K562 (cell line): ENCODE measurements at regions not wholly inside any gene's neighbourhood (a gene's known extent, or its start where the extent isn't known, plus 50 kb on each side); places are given as distances from the start of the nearest gene placed in this dataset.

Experiments used
- ATAC-seq: fragments of 200-7000 bp; cut with Tn5 transposase; 3 replicates; pipeline ENCODE4 v1.9.1; 2020; ENCODE audit warnings: moderate library complexity
- BruUV-seq: library from RNA; stranded (reverse); fragments of 400-500 nt; replicated peaks from 2 replicates; lab custom pipeline; 2021; lab: Mats Ljungman, UMichigan
- CTCF ChIA-PET: fragments of 300-600 bp; formaldehyde crosslinking; extraction: SDS; loops from one replicate; lab custom pipeline; 2021; ENCODE audit warnings: low intra/inter-chr PET ratio; lab: Yijun Ruan, JAX
- POLR2A ChIA-PET: fragments of 300-600, 350-650 bp; sonication (Branson Sonifier 250); formaldehyde crosslinking; extraction: SDS; loops from one replicate; lab custom pipeline; 2021; ENCODE audit warnings: antibody characterized with exemption, inconsistent platforms; lab: Yijun Ruan, JAX
- DNase-seq, 4 experiments: peaks; one replicate each; pipeline versions ENCODE4 v3.0.0 to v3.0.0-alpha.2; 2011 to 2018; ENCODE audit warnings: low spot score in 3 of 4, mixed read lengths in 3 of 4; ENCODE audit errors: extremely low read depth in 1 of 4
- FAIRE-seq: peaks from 2 replicates; lab custom pipeline; 2011; peaks lifted over from hg19 to GRCh38; lab: Jason Lieb, UNC
- H2AFZ ChIP-seq: 2 replicates; pipeline ENCODE4 v1.6.0; 2011; ENCODE audit warnings: low read depth, low read length, control low read depth, inconsistent platforms
- H3K27ac ChIP-seq: fragments of 200-600 bp; 3 replicates; pipeline ENCODE4 v1.8.0; 2011; ENCODE audit warnings: low read depth, mild to moderate bottlenecking, control low read depth, inconsistent platforms, low read length, moderate library complexity, mixed read lengths; ENCODE audit errors: extremely low read depth
- H3K27me3 ChIP-seq, 2 experiments: fragments of 300-600 bp in 1 of 2; 2 replicates in 1 of 2; 3 replicates in 1 of 2; pipeline versions ENCODE4 v1.6.0 to v1.8.0; 2011; ENCODE audit warnings: inconsistent platforms in 2 of 2, low read length in 2 of 2, mild to moderate bottlenecking in 1 of 2, mixed read lengths in 1 of 2, moderate library complexity in 1 of 2; ENCODE audit not compliant: control insufficient read depth in 2 of 2, insufficient read depth in 2 of 2
- H3K36me3 ChIP-seq: fragments of 300-600 bp; 3 replicates; pipeline ENCODE4 v1.8.0; 2011; ENCODE audit warnings: mild to moderate bottlenecking, low read length, inconsistent platforms; ENCODE audit not compliant: control insufficient read depth, insufficient read depth
- H3K4me1 ChIP-seq, 2 experiments: fragments of 200-600 bp in 1 of 2; replicated peaks in 1 of 2; 2 replicates in 1 of 2; 3 replicates in 1 of 2; pipeline versions ENCODE4 v1.5.1 to v1.8.0; 2011; ENCODE audit warnings: inconsistent platforms in 2 of 2, low read length in 2 of 2, mild to moderate bottlenecking in 1 of 2, mixed read lengths in 1 of 2, moderate library complexity in 1 of 2; ENCODE audit not compliant: control insufficient read depth in 2 of 2, insufficient read depth in 2 of 2
- H3K4me2 ChIP-seq: 2 replicates; pipeline ENCODE4 v1.6.1; 2011; ENCODE audit warnings: low read length, control low read depth, inconsistent platforms, mixed read lengths; ENCODE audit not compliant: insufficient read depth
- H3K4me3 ChIP-seq: fragments of 200-600 bp; sonication (generic), shearing (Covaris generic); 2 replicates; pipeline ENCODE4 v1.5.1; 2016; ENCODE audit warnings: control low read depth, inconsistent platforms
- H3K79me2 ChIP-seq: fragments of 200-600 bp; 3 replicates; pipeline ENCODE4 v1.8.0; 2011; ENCODE audit warnings: low read length, inconsistent platforms; ENCODE audit not compliant: control insufficient read depth, insufficient read depth
- H3K9ac ChIP-seq, 2 experiments: 2 replicates each; pipeline versions ENCODE4 v1.6.0 to v1.6.1; 2011; ENCODE audit warnings: low read depth in 2 of 2, low read length in 2 of 2, control low read depth in 1 of 2, inconsistent platforms in 1 of 2, mild to moderate bottlenecking in 1 of 2, mixed read lengths in 1 of 2; ENCODE audit not compliant: insufficient read depth in 1 of 2
- H3K9me1 ChIP-seq: one replicate; pipeline ENCODE4 v1.6.0; 2011; ENCODE audit warnings: inconsistent platforms, mild to moderate bottlenecking, low read length, moderate library complexity; ENCODE audit not compliant: control insufficient read depth, insufficient read depth
- H3K9me3 ChIP-seq: replicated peaks from 2 replicates; pipeline ENCODE4 v1.5.1; 2011; ENCODE audit warnings: low read depth, low read length, inconsistent platforms; ENCODE audit not compliant: control insufficient read depth, insufficient read depth
- H4K20me1 ChIP-seq: replicated peaks from 2 replicates; pipeline ENCODE4 v1.6.1; 2011; ENCODE audit warnings: low read length, inconsistent platforms, mixed read lengths; ENCODE audit not compliant: control insufficient read depth, insufficient read depth
- CEBPB ChIP-seq: fragments of 450-650 bp; IDR thresholded peaks from 2 replicates; pipeline ENCODE4 v1.6.1; 2016; ENCODE audit warnings: missing genetic modification characterization, missing compliant biosample characterization
- FOXK1 ChIP-seq: sonication (generic); formaldehyde crosslinking; IDR thresholded peaks from 2 replicates; pipeline ENCODE4 v1.8.0; 2022; ENCODE audit warnings: missing genetic modification reagents, mild to moderate bottlenecking, borderline replicate concordance
- KDM5B ChIP-seq: fragments of 200-600 bp; sonication (generic); IDR thresholded peaks from 2 replicates; pipeline ENCODE4 v1.6.1; 2012; ENCODE audit warnings: low read depth, mild to moderate bottlenecking, moderate library complexity, low read length, control low read depth, inconsistent platforms; ENCODE audit not compliant: insufficient replicate concordance
- KLF13 ChIP-seq: fragments of 450-650 bp; IDR thresholded peaks from 2 replicates; pipeline ENCODE4 v1.6.1; 2016; ENCODE audit warnings: missing genetic modification characterization, low read depth, mild to moderate bottlenecking, missing compliant biosample characterization, moderate library complexity, borderline replicate concordance
- RBM39 ChIP-seq: fragments of 200-400 bp; formaldehyde crosslinking; optimal IDR thresholded peaks from 2 replicates; pipeline ENCODE3; 2018; ENCODE audit warnings: low read depth, low read length
- TCFL5 ChIP-seq: fragments of 250-450 bp; sonication (Bioruptor Pico); conservative IDR thresholded peaks from 2 replicates; pipeline ENCODE4 v1.6.1; 2021; ENCODE audit warnings: mild to moderate bottlenecking, moderate library complexity, matching md5 sums
- ZNF586 ChIP-seq: fragments of 450-650 bp; formaldehyde crosslinking; conservative IDR thresholded peaks from 2 replicates; pipeline ENCODE4 v1.4.0; 2020; ENCODE audit warnings: mild to moderate bottlenecking, moderate library complexity
- WGBS: fragments of 100-300 bp; shearing (Covaris generic); methylation state at CpG from one replicate; pipeline ENCODE4 v1.1.6; 2016; ENCODE audit warnings: low coverage, mixed read lengths; ENCODE audit not compliant: insufficient coverage; ENCODE audit errors: missing lambda C conversion rate; 5-methylcytosine and 5-hydroxymethylcytosine counted together
- in situ Hi-C: fragments of 300-500 bp; cut with MboI; formaldehyde crosslinking; loops from 4 replicates; pipeline ENCODE4 v1.15.0; 2018; ENCODE audit warnings: inconsistent platforms, mixed read lengths
- intact Hi-C: fragments of 100-400 bp; cut with micrococcal nuclease; formaldehyde crosslinking; loops from 2 replicates; pipeline ENCODE4 v1.14.2; 2022
- TF ChIP-seq, protein P1 (sequence below), 2 experiments: fragments of 450-650 bp in 1 of 2; IDR thresholded peaks; 2 replicates each; pipeline ENCODE4 v1.6.1; 2011 to 2017; ENCODE audit warnings: low read depth in 2 of 2, antibody characterized with exemption in 1 of 2, borderline replicate concordance in 1 of 2, low read length in 1 of 2, mild to moderate bottlenecking in 1 of 2, mixed read lengths in 1 of 2; ENCODE audit not compliant: control insufficient read depth in 1 of 2
- TF ChIP-seq, protein P2 (sequence below): fragments of 250-450 bp; sonication (Bioruptor Pico); IDR thresholded peaks from 2 replicates; pipeline ENCODE4 v1.5.1; 2021; ENCODE audit warnings: mild to moderate bottlenecking

DNA sequence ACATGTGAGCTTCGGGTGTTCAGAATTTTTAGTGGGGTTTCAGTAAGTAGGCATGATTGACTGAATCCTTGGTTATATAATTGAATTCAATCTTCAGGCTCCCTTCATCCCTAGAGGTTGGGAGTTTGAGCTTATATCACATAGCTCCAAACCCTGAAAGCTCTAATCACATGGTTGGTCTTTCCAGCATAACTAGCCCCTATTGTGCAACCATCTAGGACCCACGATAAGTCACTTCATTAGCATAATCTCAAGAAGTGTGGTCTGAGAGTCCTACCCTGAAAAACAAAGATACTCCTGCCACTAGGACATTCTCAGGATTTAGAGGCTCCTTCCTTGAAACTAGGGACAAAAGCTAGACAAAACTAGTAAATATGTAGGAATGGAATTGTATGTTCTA is 348.9 kb upstream of the CBLB start:
- Histone ChIP-seq H3K27ac (no peak overlapping the region), H3K9ac (no peak overlapping the region), H3K27me3 (no peaks in the 10 kb centered on the region), H4K20me1 (no peaks in the 10 kb centered on the region), H2AFZ (0 out of 2 replicates have a peak overlapping the region, but pooled peaks have one; percentile 19), H3K4me3 (no peak overlapping the region), H3K79me2 (no peaks in the 10 kb centered on the region), H3K4me1 (peaks cover 0 to 4% of the 10 kb centered on the region in 2 experiments; a peak in 2 of 5 replicates), H3K9me1 (no peaks in the 10 kb centered on the region), H3K9me3 (no peaks in the 10 kb centered on the region), H3K36me3 (no peaks in the 10 kb centered on the region), H3K4me2 (no peak overlapping the region)
- in situ Hi-C loops, result no loop called here
- WGBS, result 36% methylated on average over 1 of the region's 2 CpGs
- FAIRE-seq, result no peak
- ATAC-seq, result no peak
- TF ChIP-seq ZNF586 (CRISPR knock-in tag) (no peak), CEBPB (tag) (peak; percentile 54)
- POLR2A ChIA-PET, result interaction anchor here (0.7 kb wide), 1 partner anchor 63 kb away, joined by 3 read pairs; no protein-coding TSS in a partner anchor
- CTCF ChIA-PET, result no interaction called here
- no peak for DNase-seq
- intact Hi-C loops, result no loop called here
- BruUV-seq, result no TSS peak

DNA sequence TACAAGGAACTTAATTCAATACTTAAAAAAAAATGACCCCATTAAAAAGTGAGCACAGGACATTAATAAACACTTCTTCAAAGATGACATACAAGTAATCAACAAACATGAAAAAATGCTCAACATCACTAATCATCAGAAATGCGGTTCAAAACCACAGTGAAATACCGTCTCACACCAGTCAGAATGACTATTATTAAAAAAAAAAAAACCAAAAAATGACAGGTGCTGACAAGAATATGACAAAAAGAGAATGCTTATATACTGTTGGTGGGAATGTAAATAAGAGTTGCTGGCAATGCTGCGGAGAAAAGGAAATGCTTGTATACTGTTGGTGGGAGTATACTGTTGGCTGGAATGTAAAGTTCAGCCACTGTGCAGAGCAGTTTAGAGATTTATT is 358.3 kb upstream of the CBLB start:
- H3K79me2 ChIP-seq, result no peaks in the 10 kb centered on the region
- ChIA-PET POLR2A (no interaction called here), CTCF (no interaction called here)
- FAIRE-seq (no peak), DNase-seq (no peak), ATAC-seq (no peak)
- BruUV-seq, result no TSS peak
- H3K4me2 ChIP-seq, result no peak overlapping the region
- H3K9me1 ChIP-seq, result no peaks in the 10 kb centered on the region
- H2AFZ ChIP-seq, result no peak overlapping the region
- 20% methylated on average over 1 of the region's 3 CpGs for WGBS
- no peaks in the 10 kb centered on the region for H3K36me3 ChIP-seq
- no peak overlapping the region for H3K4me3 ChIP-seq
- no peaks in the 10 kb centered on the region for H3K9me3 ChIP-seq
- H3K27me3 ChIP-seq, result no peaks in the 10 kb centered on the region
- no peaks in the 10 kb centered on the region for H3K4me1 ChIP-seq
- intact Hi-C loops (no loop called here), in situ Hi-C loops (no loop called here)
- no peak overlapping the region for H3K27ac ChIP-seq
- H3K9ac ChIP-seq, result no peak overlapping the region
- H4K20me1 ChIP-seq, result no peaks in the 10 kb centered on the region
- TF ChIP-seq, protein P1, sequence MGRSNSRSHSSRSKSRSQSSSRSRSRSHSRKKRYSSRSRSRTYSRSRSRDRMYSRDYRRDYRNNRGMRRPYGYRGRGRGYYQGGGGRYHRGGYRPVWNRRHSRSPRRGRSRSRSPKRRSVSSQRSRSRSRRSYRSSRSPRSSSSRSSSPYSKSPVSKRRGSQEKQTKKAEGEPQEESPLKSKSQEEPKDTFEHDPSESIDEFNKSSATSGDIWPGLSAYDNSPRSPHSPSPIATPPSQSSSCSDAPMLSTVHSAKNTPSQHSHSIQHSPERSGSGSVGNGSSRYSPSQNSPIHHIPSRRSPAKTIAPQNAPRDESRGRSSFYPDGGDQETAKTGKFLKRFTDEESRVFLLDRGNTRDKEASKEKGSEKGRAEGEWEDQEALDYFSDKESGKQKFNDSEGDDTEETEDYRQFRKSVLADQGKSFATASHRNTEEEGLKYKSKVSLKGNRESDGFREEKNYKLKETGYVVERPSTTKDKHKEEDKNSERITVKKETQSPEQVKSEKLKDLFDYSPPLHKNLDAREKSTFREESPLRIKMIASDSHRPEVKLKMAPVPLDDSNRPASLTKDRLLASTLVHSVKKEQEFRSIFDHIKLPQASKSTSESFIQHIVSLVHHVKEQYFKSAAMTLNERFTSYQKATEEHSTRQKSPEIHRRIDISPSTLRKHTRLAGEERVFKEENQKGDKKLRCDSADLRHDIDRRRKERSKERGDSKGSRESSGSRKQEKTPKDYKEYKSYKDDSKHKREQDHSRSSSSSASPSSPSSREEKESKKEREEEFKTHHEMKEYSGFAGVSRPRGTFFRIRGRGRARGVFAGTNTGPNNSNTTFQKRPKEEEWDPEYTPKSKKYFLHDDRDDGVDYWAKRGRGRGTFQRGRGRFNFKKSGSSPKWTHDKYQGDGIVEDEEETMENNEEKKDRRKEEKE (IDR thresholded peaks at IDR 0.05; ENCODE audit: borderline replicate concordance in 1 of 2, control insufficient read depth in 1 of 2, low read depth in 2 of 2, low read length in 1 of 2), result no peak
- no peak for TF ChIP-seq TCFL5 (CRISPR knock-in tag)
- TF ChIP-seq KLF13, result no peak
- TF ChIP-seq RBM39, result no peak
- TF ChIP-seq, protein P2, sequence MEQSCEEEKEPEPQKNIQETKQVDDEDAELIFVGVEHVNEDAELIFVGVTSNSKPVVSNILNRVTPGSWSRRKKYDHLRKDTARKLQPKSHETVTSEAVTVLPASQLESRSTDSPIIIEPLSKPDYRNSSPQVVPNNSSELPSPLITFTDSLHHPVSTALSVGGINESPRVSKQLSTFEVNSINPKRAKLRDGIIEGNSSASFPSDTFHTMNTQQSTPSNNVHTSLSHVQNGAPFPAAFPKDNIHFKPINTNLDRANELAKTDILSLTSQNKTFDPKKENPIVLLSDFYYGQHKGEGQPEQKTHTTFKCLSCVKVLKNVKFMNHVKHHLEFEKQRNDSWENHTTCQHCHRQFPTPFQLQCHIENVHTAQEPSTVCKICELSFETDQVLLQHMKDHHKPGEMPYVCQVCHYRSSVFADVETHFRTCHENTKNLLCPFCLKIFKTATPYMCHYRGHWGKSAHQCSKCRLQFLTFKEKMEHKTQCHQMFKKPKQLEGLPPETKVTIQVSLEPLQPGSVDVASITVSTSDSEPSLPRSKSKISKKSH (CRISPR knock-in tag), result no peak
- TF ChIP-seq KDM5B, result no peak
- TF ChIP-seq FOXK1 (CRISPR knock-in tag), result no peak
